ENCODE measurements at regions not wholly inside any gene's neighbourhood (a gene's known extent, or its start where the extent isn't known, plus 50 kb on each side); places are given as distances from the start of the nearest gene placed in this dataset.

GRCh38 chr15:81937189-81937588 lies 108.6 kb downstream of the MEX3B start:
- TF ChIP-seq CTCF (IDR thresholded peaks at IDR 0.05) (no peak), POLR2A (IDR thresholded peaks at IDR 0.05) (no peak)
- no peaks in the 10 kb centered on the region for H3K4me1 ChIP-seq
- WGBS (ENCODE audit: insufficient coverage, low coverage, low lambda C conversion rate, missing lambda C conversion rate), result 32% methylated on average over 4 of the region's 4 CpGs
- intact Hi-C loops (cut with DNase I), result no loop called here
- H3K4me3 ChIP-seq, result no peak overlapping the region
- DNase-seq, result no peak
- no peaks in the 10 kb centered on the region for H3K36me3 ChIP-seq
- H3K27me3 ChIP-seq, result no peaks in the 10 kb centered on the region
- H3K9me3 ChIP-seq, result no peaks in the 10 kb centered on the region
- H3K27ac ChIP-seq, result no peak overlapping the region
- ATAC-seq, result no peak

GRCh38 chr15:81930582-81931369 lies 115.0 kb downstream of the MEX3B start:
- H3K36me3 ChIP-seq, result no peaks in the 10 kb centered on the region
- H3K4me3 ChIP-seq, result no peak overlapping the region
- intact Hi-C loops (cut with DNase I), result no loop called here
- H3K4me1 ChIP-seq, result no peaks in the 10 kb centered on the region
- H3K27me3 ChIP-seq, result no peaks in the 10 kb centered on the region
- no peak overlapping the region for H3K27ac ChIP-seq
- no peak for ATAC-seq
- TF ChIP-seq POLR2A (IDR thresholded peaks at IDR 0.05) (no peak), CTCF (IDR thresholded peaks at IDR 0.05) (no peak)
- H3K9me3 ChIP-seq, result no peaks in the 10 kb centered on the region
- DNase-seq, result no peak
- 40% methylated on average over 5 of the region's 11 CpGs for WGBS (ENCODE audit: insufficient coverage, low coverage, low lambda C conversion rate, missing lambda C conversion rate)

- H3K9me3 ChIP-seq, result no peaks in the 10 kb centered on the region
- H3K27ac ChIP-seq, result no peak overlapping the region
- no peaks in the 10 kb centered on the region for H3K27me3 ChIP-seq
- no peak for ATAC-seq
- intact Hi-C loops (cut with DNase I), result no loop called here
- no peak for TF ChIP-seq POLR2A (IDR thresholded peaks at IDR 0.05)
- no peak for TF ChIP-seq CTCF (IDR thresholded peaks at IDR 0.05)
- no peak for DNase-seq
- H3K4me1 ChIP-seq, result no peaks in the 10 kb centered on the region
- H3K36me3 ChIP-seq, result no peaks in the 10 kb centered on the region
- no peak overlapping the region for H3K4me3 ChIP-seq
- 64% methylated on average over 3 of the region's 3 CpGs for WGBS (ENCODE audit: insufficient coverage, low coverage, low lambda C conversion rate, missing lambda C conversion rate)
These were observed 116.3 kb downstream of the MEX3B start for GRCh38 chr15:81929557-81929956.

- Histone ChIP-seq H3K4me3 (no peak overlapping the region), H3K27ac (no peak overlapping the region), H3K27me3 (no peaks in the 10 kb centered on the region), H3K9me3 (no peaks in the 10 kb centered on the region), H3K36me3 (no peaks in the 10 kb centered on the region), H3K4me1 (no peaks in the 10 kb centered on the region)
- no peak for DNase-seq
- intact Hi-C loops (cut with DNase I), result no loop called here
- TF ChIP-seq CTCF (IDR thresholded peaks at IDR 0.05) (no peak), POLR2A (IDR thresholded peaks at IDR 0.05) (no peak)
- no peak for ATAC-seq
- WGBS (ENCODE audit: insufficient coverage, low coverage, low lambda C conversion rate, missing lambda C conversion rate), result 80% methylated on average over 5 of the region's 6 CpGs
These were observed 118.8 kb downstream of the MEX3B start for GRCh38 chr15:81926981-81927380.

Measured in right lobe of liver (tissue), 6 donors.